Esophagus squamous epithelium (tissue), 4 donors: ENCODE measurements at regions not wholly inside any gene's neighbourhood (a gene's known extent, or its start where the extent isn't known, plus 50 kb on each side); places are given as distances from the start of the nearest gene placed in this dataset.

Experiments used
- POLR2A ChIP-seq, 4 donors: fragments of 450-650 bp; IDR thresholded peaks; one replicate each; pipeline ENCODE4 v1.6.1; 2017; ENCODE audit warnings: antibody characterized with exemption in 4 of 4, mild to moderate bottlenecking in 4 of 4, moderate library complexity in 3 of 4
- TF ChIP-seq, protein P1 (sequence below), 6 experiments: fragments of 450-650 bp in 4 of 6; fragments of 200-600 bp in 2 of 6; sonication (generic) in 2 of 6; IDR thresholded peaks; one replicate each; pipeline ENCODE4 v1.5.1; 2016 to 2019; ENCODE audit warnings: antibody characterized with exemption in 6 of 6, mild to moderate bottlenecking in 4 of 6, moderate library complexity in 4 of 6

DNA sequence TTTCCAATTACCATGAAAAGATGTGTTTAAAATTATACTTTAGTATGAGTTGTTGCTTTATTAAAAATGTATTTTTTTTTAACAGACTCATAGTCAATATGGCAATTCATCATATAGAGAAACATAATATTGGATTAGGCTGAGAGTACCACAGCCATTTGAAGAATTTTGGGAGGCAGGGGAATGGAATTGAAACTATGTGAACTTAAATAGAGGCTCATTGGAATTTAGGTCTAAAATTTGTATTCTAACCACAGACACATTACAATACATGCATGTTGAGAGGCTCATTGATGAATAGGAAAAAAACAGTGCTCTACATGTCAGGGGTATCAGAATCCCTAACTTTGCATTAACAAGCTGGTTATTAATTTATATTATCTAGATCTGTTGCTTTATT lies 269.6 kb downstream of the DKK2 start:
- TF ChIP-seq, protein P1, sequence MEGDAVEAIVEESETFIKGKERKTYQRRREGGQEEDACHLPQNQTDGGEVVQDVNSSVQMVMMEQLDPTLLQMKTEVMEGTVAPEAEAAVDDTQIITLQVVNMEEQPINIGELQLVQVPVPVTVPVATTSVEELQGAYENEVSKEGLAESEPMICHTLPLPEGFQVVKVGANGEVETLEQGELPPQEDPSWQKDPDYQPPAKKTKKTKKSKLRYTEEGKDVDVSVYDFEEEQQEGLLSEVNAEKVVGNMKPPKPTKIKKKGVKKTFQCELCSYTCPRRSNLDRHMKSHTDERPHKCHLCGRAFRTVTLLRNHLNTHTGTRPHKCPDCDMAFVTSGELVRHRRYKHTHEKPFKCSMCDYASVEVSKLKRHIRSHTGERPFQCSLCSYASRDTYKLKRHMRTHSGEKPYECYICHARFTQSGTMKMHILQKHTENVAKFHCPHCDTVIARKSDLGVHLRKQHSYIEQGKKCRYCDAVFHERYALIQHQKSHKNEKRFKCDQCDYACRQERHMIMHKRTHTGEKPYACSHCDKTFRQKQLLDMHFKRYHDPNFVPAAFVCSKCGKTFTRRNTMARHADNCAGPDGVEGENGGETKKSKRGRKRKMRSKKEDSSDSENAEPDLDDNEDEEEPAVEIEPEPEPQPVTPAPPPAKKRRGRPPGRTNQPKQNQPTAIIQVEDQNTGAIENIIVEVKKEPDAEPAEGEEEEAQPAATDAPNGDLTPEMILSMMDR (IDR thresholded peaks at IDR 0.05): no peak
- no peak for TF ChIP-seq POLR2A (IDR thresholded peaks at IDR 0.05)
